IPS-NIHi7 (cell line): ENCODE measurements at regions not wholly inside any gene's neighbourhood (a gene's known extent, or its start where the extent isn't known, plus 50 kb on each side); places are given as distances from the start of the nearest gene placed in this dataset.
"Not testable (repeated sequence)": the region's sequence is repeated elsewhere in the genome, so short reads cannot be mapped to it uniquely, and the experiment has no call there.

ENCODE experiments used
- DNase-seq: peaks from one replicate; pipeline ENCODE4 v3.0.0; 2012; ENCODE audit warnings: mixed read lengths; ENCODE audit errors: extremely low spot score

DNA sequence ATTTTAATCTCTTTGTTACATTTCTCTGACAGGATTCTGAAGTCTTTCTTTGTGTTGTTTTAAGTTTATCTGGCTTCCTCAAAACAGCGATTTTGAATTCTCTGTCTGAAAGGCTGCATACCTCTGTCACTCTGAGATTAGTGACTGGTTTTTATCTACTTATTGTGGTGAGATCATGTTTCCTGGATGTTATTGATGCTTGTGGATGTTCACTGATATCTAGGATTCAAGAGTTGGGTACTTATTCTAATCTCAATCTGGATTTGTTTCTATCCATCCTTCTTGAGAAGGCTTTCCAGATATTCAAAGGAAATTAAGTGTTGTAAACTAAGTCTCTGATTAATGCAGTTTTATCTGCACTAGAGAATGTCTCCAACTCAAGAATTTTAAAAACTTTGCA lies 1076.1 kb upstream of the ADGRB3 start:
- no peak for DNase-seq

DNA sequence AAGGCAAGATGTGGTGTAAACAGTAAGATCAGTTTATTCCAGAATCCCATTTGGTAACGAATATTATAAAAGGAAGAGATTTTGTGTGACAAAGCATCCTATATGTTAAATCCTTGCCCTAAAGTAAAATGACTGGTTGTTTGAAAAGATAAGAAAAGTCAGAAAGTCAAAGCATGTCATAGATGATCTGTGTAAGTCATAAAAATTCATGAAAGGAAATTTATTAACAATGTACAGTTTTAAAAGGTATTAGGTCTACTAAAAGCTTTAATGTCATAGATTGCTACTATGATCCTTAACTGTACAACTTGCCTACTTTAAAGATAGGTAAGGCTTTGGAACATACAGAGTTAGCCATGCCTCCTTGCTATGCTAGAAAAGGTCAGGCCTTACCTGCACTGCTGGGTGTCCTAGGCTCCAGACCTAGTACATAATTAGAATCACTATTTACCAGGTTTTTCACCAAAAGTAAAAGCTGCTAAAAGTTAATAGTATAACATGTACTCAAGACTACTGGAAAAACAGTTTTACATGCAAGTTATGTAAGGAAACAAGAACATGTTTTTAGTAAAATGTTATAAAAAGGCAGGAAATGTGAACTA lies 1090.1 kb upstream of the ADGRB3 start:
- DNase-seq, result no peak

DNA sequence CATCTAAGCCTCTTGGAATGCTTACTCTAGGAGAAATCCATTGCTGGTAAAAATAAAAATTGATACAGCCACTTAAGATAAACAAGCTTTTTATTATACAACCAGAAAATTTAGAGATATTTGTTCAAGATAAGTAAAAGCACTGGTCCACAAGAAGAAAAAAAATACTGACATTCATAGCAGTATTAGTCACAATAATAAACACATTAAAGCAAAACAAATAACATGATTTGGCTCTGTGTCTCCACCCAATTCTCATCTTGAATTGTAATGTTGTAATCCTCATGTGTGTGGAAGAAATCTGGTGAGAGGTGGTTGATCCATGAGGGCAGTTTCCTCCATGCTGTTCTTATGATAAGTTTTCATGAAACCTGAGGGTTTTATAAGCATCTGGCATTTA lies 1093.5 kb upstream of the ADGRB3 start:
- DNase-seq, result no peak

DNA sequence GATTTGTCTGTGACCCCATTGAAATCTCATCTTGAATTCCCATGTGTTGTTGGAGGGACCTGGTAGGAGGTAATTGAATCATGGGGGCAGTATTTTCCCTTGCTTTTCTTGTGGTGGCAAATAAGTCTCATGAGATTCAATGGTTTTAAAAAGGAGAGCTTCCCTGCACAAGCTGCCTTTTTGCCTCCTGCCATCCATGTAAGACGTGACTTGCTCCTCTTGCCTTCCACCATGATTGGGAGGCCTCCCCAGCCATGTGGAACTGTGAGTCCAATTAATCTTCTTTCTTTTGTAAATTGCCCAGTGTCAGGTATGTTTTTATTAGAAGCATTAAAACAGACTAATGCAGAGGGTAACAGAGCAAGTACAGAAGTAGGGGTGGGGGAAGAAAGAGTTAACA lies 1097.0 kb upstream of the ADGRB3 start:
- no peak for DNase-seq

DNA sequence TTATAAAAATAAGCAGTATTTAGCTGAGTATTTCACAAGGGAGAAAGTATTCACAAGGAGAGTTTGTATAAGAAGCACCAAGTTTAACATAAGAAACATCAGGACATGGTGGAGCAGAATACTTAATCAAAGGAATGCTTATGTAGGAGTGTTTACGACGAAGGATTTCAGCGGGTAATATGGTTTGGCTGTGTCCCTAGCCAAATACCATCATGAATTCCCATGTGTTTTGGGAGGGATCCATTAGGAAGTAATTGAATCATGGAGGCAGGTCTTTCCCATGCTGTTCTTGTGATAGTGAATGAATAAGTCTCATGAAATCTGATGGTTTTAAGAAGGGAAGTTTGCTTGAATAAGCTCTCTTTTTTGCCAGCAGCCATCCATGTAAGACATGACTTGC lies 1099.1 kb upstream of the ADGRB3 start:
- no peak for DNase-seq

DNA sequence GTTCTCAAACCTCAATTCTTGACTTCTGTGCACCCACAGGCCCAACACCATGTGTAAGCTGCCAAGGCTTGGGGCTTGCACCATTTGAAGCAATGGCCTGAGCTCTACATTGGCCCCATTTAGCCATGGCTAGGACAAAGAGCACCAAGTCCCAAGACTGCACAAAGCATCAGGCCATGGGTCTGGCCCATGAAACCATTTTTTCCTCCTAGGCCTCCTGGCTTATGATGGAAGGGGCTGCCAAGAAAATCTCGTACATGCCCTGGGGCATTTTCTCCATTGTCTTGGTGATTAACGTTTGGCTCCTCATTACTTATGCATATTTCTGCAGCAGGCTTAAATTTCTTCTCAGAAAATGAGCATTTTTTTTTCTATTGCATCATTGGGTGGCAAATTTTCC lies 1128.7 kb upstream of the ADGRB3 start:
- DNase-seq, result no peak

DNA sequence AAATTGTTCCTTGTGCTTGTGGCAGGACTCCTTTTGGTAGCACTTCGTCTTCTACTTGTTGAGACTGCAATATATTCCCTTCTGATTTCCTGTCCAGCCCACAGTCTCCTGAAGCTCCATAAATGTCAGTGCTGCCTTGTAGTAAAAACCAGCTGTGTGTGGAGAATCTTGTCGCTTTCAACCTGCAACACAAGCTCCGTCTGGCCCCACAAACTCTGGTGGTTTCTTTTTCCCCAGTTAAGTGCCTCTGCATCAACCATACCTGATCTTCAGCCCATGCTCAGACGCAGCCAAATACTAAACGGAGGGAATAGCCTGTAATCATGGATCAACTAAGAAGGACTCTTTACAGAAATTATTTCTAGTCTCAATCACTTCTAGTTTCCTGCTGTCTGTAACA lies 1133.3 kb upstream of the ADGRB3 start:
- no peak for DNase-seq

DNA sequence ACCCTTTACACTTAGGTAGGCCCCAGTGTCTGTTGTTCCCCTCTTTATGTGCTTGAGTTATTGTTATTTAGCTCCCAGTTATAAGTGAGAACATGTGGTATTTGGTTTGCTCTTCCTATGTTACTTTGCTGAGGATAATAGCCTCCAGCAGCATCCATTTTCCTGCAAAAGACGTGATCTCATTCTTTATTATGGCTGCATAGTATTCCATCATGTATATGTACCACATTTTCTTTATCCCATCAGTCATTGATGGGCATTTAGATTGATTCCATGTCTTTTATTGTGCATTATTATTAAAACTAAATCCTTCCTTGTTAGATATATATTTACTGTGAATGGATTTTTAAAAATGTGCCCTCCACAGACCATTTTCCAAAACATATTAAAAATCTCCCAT lies 1137.3 kb upstream of the ADGRB3 start:
- no peak for DNase-seq

DNA sequence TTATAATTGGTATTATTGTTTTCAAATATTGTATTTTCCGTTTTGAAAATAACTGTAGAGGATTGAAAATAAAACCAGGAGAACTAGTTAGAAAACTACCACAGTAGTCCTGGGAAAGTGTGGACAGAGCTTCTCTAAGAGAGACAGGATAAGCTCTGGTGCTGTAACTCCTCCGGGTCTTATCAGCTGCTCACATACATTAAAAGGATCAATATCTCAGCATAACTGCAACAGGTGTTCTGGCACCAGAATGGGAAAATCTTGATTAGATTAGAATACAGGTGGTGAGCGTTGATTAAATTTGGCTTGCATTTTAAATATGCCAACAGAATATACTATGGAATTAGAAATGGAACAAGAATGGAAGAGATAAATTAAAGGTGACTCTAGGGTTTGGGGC lies 1138.9 kb upstream of the ADGRB3 start:
- DNase-seq, result no peak

DNA sequence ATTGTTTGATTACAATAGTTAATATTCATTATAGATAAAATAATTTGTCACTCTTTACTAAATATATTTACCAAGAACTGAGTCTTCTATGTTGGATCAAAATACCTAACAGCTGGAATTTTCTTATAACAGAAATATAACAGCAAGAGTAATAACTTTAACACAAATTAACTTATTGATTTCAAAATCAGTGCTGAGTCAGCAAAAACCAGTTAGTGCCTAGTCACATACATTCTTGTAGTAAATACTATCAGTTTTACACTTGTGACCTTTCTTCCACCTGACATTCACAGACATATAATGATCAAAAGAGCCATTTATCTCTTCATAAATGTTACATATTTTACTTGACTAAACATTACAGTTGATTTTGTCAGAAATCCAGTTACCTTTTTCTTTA lies 1141.4 kb upstream of the ADGRB3 start:
- DNase-seq, result no peak

DNA sequence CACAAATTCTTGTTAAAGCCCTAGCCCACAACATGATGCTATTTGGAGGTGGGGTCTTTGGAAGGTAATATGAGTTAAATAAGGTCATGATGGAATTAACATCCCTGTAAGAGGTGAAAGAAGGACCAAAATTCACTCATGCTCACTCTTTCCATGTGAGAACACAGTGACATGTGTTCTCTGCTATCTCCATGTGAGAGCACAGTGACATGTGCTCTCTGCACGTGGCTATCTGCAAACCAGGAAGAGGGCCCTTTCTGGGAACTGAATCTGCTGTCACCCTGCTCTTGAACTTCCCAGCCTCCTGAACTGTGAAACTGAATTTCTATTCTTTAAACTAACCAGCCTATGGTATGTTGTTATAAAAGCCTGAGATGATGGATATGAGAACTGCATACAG lies 1159.4 kb upstream of the ADGRB3 start:
- DNase-seq, result no peak

DNA sequence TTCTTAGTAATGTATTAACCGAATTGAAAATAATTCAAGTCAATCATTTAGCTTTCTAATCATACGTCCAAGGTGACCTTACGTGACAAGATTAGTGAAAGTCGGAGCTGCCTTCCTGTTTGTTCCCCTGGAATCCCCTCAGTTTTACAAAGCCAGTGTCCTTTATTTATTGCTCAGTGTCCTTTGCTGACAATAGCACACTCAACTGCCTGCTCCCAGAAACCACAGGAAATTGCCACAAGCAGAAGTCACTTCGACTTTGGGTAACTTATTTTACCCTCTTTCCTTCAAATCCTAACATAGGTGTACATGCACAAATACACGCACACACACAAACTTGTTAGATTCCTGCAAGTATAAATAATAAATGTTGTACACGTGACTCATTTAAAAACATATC lies 1167.7 kb upstream of the ADGRB3 start:
- DNase-seq, result no peak

DNA sequence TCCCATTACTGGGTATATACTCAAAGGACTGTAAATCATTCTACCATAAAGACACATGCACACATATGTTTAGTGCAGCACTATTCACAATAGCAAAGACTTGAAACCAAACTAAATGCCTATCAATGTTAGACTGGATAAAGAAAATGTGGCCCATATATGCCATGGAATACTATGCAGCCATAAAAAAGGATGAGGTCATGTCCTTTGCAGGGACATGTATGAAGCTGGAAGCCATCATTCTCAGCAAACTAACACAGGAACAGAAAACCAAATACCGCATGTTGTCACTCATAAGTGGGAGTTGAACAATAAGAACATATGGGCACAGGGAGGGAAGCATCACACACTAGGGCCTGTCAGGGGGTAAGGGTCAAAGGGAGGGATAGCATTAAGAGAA lies 1172.4 kb upstream of the ADGRB3 start:
- DNase-seq, result not testable (repeated sequence)

DNA sequence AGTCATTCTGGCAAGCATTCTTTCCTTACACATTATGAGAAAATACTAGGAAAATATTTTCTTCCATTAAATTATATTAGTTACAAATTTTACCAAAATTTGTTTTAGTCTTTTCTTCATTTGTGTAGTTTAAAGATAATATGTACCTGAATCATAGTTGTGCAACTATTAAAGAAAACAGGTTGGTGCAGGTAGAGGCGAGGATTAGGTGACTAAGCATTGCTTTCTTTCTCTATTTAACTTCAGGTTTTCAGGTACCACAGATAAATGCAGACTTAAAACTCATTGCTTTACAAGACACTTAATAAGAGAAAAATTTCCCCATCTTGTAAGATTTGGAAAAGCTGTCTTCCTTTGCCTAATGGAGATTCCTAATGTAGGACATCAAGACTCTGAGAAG lies 1175.5 kb upstream of the ADGRB3 start:
- DNase-seq, result no peak

DNA sequence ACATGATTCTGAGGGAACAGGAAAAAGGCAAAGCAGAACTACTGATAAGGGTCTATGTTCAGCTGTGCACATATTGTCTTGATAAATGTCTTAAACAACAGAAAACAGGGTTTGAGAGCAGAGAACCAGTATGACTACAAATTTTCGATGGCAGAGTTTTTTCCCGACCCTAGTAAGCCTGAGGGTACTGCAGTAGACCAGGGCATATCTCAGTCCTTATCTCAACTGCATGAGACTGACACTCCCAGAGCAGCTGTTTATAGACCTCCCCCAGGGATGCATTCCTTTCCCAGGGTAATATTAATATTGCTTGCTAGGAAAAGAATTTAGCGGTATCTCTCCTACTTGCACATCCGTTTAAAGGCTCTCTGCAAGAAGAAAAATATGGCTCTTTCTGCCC lies 1176.8 kb upstream of the ADGRB3 start:
- no peak for DNase-seq

DNA sequence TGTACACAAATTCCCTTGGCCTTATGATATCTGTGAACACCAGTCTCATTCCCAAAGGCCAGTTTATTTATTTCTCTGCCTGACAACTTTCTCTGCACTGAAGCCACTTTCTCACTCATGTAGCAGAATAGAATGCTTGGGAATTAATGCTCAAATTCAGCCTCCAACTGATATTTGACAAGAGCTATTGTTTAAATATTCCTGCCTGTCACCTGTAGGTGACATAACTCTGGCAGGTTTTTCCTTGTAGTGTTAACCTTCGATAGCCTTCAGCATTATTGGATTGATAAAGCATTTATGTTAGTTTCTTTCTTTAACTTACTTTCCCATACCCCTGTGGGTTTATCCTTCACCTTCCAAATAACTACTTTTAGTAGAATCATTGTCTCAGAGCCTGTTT lies 1183.2 kb upstream of the ADGRB3 start:
- DNase-seq, result no peak

DNA sequence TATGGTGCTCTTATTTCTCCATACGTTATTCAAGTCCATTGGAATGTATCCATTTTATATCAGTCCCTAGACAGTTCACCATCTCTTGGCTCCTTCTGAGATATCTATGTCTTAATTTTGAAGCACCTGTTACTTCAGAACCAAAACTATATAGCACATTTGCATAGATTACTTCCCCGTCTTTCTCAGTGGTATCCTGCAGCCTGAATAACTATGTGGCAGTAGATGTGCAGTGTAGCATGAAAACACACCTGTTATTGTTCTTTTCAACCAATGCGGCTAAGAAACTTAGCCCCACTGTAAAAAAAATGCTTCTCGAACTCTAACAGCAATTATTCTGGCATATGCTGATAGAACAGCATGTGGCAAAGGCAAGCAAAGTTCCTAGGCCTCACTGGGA lies 1184.4 kb upstream of the ADGRB3 start:
- DNase-seq, result no peak

DNA sequence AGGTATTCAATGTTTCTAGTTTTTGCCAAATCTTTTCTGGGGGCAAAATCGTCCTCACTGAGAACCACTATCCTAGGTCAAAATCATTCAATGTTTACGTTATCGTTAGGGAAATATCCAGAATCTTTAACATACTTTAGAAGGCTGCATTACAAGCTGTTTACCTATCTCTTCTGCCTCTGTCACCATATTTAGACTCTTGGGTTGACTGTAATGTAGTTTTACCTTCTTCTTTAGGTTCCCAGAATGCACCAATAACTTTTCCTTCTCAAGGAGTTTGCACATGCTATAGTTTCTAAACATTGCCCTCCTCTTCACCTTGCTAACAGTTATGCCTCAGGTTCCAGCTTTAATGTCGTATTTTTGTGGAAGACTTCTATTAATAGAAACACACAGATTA lies 1185.5 kb upstream of the ADGRB3 start:
- no peak for DNase-seq

DNA sequence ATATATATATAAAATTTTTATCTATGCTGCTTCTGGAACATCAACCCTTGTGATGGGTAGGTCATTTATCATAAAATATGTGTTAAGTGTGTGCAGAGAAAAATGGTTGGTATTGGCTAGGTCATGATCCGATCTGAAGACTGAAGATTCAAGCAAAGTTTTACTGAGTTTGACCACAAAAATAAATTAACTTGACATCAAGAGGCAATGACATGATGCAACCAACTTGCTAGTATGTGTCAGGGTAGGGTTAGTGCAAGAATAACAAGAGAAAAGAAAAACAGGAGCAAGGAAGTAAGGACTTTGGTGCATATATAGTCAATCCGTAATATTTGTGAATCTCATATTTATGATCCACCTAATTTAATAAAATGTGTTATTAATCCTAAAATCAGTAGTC lies 1202.0 kb upstream of the ADGRB3 start:
- no peak for DNase-seq

DNA sequence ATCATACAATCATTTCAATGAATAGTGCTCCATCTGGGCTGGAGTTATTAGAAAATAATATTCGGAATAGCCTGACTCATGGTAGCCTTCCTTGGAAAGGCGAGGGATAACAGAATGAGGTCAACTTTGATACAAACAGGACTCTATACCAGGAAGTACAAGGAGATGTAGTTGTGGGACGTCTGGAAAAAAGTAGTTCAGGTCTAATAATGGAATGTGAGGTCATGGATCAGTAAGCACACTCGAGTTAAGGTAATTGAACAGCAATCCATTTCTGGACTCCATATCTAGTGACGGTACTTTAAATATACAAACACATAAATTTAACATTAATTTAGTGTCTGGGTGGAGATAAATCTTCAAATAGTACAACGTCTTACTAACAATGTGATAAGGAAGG lies 1204.0 kb upstream of the ADGRB3 start:
- DNase-seq, result no peak

DNA sequence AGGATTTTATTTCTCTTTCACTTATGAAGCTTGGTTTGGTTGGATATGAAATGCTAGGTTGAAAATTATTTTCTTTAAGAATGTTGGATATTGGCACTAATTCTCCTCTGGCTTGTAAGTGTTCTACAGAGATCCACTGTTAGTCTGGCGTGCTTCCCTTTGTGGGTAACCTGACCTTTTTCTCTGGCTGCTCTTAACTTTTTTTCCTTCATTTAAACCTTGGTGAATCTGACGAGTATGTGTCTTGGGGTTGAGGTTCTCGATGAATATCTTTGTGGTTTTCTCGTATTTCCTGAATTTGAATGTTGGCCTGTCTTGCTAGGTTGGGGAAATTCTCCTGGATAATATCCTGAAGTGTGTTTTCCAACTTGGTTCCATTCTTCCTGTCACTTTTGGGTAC lies 1208.4 kb upstream of the ADGRB3 start:
- not testable (repeated sequence) for DNase-seq

DNA sequence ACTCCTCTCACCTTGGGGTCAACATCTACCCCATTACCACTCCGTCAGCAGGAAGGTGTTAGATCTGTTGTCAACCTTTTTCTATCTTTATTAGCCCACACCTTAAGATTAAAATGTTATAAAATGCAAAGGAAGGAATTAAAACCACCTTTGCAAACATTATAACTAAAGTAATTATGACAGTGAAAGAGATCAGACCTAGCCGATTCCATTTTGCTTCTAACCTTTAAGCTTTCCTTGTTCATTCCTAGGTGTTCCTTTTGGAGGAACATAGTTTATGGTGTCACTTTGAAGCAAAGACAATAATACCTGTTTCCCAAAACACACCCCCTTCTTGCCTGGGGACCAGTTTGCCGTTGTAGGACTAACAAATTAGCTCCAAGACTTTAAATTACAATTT lies 1223.0 kb upstream of the ADGRB3 start:
- DNase-seq, result no peak

DNA sequence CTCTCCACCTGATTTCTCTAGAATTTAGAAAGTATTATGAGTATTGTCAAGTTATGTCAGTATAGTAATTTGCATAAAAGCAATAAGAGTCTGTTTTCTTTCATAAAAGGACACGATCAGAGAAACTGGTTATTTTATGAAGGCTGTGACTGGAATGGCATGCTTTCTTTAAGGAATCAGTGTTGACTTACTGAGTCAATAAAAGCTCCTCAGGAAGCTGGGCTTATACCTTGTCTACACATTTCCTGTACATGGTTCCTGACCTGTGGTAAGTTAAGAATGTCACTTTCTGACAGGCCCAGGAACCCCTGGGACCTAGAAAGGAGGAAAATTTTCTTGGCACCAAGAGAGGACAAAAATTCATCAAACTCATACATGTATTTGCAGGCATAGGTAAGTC lies 1224.0 kb upstream of the ADGRB3 start:
- DNase-seq, result no peak

DNA sequence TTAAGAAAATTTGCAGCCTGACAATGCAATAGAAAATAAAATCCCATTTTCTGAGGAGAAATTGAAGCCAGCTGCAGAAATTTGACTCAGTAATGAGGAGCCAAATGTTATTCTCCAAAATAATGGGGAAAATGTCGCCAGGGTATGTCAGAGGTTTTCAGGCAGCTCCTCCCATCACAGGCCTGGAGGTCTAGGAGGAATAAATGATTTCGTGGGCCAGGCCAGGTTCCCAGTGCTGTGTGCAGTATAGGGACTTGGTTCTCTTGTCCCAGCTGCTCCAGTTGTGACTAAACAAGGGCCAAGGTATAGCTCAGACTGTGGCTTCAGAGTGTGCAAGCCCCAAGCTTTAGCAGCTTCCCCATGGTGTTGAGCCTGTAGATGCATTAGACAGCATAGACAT lies 1240.8 kb upstream of the ADGRB3 start:
- DNase-seq, result no peak

DNA sequence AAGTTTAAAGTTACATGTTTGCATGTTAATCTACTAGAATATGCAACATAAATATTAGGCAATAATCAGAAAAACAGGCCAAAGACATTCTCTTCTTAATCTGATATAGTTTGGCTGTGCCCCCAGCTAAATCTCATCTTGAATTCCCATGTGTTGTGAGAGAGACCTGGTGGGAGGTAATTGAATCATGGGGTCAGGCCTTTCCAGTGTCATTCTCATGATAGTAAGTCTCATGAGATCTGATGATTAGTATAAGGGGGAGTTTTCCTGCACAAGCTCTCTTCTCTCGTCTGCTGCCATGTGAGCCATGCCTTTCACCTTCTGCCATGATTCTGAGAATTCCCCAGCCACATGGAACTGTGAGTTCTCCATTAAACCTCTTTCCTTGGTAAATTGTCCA lies 1241.7 kb upstream of the ADGRB3 start:
- no peak for DNase-seq
